Esophagus squamous epithelium (tissue), 5 donors: ENCODE measurements at regions not wholly inside any gene's neighbourhood (a gene's known extent, or its start where the extent isn't known, plus 50 kb on each side); places are given as distances from the start of the nearest gene placed in this dataset.

Experiments
- DNase-seq: peaks from one replicate; lab custom pipeline; 2025; lab: John Stamatoyannopoulos, UW
- H3K27ac ChIP-seq, 4 donors: fragments of 200-600 bp; sonication (generic); one replicate each; pipeline ENCODE4 v1.5.1; 2016 to 2019; ENCODE audit warnings: mild to moderate bottlenecking in 1 of 4
- H3K27me3 ChIP-seq, 4 donors: fragments of 200-600 bp; sonication (generic); 1 replicate in 3 of 4; 2 replicates in 1 of 4; pipeline versions ENCODE4 v1.5.1 to v1.6.0; 2017 to 2021; ENCODE audit warnings: antibody characterized with exemption in 1 of 4
- H3K36me3 ChIP-seq, 3 donors: fragments of 200-600 bp; sonication (generic); one replicate each; pipeline ENCODE4 v1.5.1; 2016 to 2019
- H3K4me1 ChIP-seq, 3 donors: fragments of 200-600 bp; sonication (generic); one replicate each; pipeline ENCODE4 v1.5.1; 2017 to 2019
- H3K4me3 ChIP-seq, 4 donors: fragments of 200-600 bp; sonication (generic); 1 replicate in 3 of 4; 2 replicates in 1 of 4; pipeline ENCODE4 v1.5.1; 2016 to 2019; ENCODE audit warnings: mild to moderate bottlenecking in 2 of 4, moderate library complexity in 1 of 4
- H3K9me3 ChIP-seq, 3 donors: fragments of 200-600 bp; sonication (generic); one replicate each; pipeline ENCODE4 v1.5.1; 2016 to 2019
- POLR2A ChIP-seq, 4 donors: fragments of 450-650 bp; IDR thresholded peaks; one replicate each; pipeline ENCODE4 v1.6.1; 2017; ENCODE audit warnings: antibody characterized with exemption in 4 of 4, mild to moderate bottlenecking in 4 of 4, moderate library complexity in 3 of 4
- WGBS, 2 donors: methylation state at CpG; one replicate each; pipeline ENCODE4 v1.1.5; 2018; 5-methylcytosine and 5-hydroxymethylcytosine counted together
- intact Hi-C: fragments of 100-400 bp; cut with DNase I; formaldehyde crosslinking; loops from one replicate; pipeline ENCODE4 v1.15.0; 2022
- TF ChIP-seq, protein P1 (sequence below), 6 experiments: fragments of 450-650 bp in 4 of 6; fragments of 200-600 bp in 2 of 6; sonication (generic) in 2 of 6; IDR thresholded peaks; one replicate each; pipeline ENCODE4 v1.5.1; 2016 to 2019; ENCODE audit warnings: antibody characterized with exemption in 6 of 6, mild to moderate bottlenecking in 4 of 6, moderate library complexity in 4 of 6
- donor health status: DM: yes; HTN: yes; CAD: no.

DNA sequence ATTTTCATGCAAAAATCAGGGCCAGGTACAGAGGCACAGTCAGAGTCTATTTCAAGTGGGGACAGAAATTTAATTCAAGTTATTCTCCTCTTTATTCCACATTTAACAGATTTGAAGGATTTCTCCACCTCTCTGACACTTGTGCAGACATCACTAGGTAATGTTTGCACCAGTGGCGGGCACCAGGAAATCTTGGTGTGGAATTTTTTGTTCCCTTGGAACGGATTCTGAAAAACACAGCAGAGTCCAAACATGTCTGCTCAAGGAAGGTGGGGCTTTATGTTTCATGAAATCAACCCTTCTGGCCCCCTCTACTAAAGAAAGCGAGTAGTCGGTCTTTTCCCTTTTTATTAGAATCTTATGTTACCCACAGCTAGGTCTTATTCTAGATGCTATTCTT is 271.2 kb upstream of the MDFIC2 start:
- WGBS, 2 donors = 83 to 89% methylated on average over 4 of the region's 4 CpGs
- no peak overlapping the region for H3K4me3 ChIP-seq
- intact Hi-C loops = no loop called here
- H3K9me3 ChIP-seq = no peaks in the 10 kb centered on the region
- no peaks in the 10 kb centered on the region for H3K27me3 ChIP-seq
- no peak for DNase-seq
- H3K36me3 ChIP-seq = no peaks in the 10 kb centered on the region
- TF ChIP-seq, protein P1, sequence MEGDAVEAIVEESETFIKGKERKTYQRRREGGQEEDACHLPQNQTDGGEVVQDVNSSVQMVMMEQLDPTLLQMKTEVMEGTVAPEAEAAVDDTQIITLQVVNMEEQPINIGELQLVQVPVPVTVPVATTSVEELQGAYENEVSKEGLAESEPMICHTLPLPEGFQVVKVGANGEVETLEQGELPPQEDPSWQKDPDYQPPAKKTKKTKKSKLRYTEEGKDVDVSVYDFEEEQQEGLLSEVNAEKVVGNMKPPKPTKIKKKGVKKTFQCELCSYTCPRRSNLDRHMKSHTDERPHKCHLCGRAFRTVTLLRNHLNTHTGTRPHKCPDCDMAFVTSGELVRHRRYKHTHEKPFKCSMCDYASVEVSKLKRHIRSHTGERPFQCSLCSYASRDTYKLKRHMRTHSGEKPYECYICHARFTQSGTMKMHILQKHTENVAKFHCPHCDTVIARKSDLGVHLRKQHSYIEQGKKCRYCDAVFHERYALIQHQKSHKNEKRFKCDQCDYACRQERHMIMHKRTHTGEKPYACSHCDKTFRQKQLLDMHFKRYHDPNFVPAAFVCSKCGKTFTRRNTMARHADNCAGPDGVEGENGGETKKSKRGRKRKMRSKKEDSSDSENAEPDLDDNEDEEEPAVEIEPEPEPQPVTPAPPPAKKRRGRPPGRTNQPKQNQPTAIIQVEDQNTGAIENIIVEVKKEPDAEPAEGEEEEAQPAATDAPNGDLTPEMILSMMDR (IDR thresholded peaks at IDR 0.05) = no peak
- TF ChIP-seq POLR2A (IDR thresholded peaks at IDR 0.05) = no peak
- H3K4me1 ChIP-seq = no peaks in the 10 kb centered on the region
- no peak overlapping the region for H3K27ac ChIP-seq

DNA sequence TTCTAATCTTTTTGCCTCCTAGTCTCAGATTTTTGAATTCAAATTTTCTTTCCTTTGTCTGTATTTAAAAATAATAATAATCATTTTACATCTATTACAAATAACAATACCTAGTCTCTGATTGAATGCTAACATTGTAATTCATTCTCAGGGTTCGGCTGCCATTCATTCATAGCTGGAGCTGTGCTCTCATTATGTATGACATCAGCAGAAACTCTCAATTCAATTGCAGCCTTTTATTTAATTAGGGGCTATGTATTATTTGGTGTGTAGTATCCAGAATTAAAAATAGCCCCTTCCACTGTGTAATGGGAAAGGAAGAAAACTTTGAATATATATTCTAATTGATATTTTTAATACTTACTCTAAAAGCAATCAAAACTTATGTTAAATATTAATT is 270.4 kb upstream of the MDFIC2 start:
- Histone ChIP-seq H3K9me3 (no peaks in the 10 kb centered on the region), H3K4me3 (no peak overlapping the region), H3K36me3 (no peaks in the 10 kb centered on the region), H3K4me1 (no peaks in the 10 kb centered on the region), H3K27ac (no peak overlapping the region), H3K27me3 (no peaks in the 10 kb centered on the region)
- DNase-seq = no peak
- WGBS, 2 donors = 85 to 94% methylated on average over 1 of the region's 1 CpG
- TF ChIP-seq POLR2A (IDR thresholded peaks at IDR 0.05) = no peak
- TF ChIP-seq, protein P1 (IDR thresholded peaks at IDR 0.05) = no peak
- intact Hi-C loops = no loop called here

DNA sequence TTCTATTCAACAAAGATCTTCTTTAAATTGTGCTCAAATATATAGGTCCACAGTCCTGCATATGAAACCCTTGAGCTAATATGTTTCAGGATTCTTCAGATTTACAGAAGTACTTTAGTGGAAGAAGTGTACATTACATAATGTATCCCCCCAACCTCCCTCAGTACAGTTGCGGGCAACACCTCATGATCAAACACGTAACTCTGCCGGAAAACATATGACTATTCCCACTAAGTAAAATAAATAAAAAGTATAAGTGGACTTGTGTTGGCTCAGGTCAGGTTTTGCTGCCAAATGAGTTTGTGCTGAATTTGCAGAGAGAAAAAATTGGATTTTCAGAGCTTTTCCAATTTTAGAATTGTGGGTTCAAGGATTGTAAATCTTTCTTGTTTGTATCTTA is 267.6 kb upstream of the MDFIC2 start:
- TF ChIP-seq, protein P1 (IDR thresholded peaks at IDR 0.05) = no peak
- no peak for TF ChIP-seq POLR2A (IDR thresholded peaks at IDR 0.05)
- intact Hi-C loops = no loop called here
- Histone ChIP-seq H3K27ac (no peak overlapping the region), H3K4me1 (no peaks in the 10 kb centered on the region), H3K36me3 (no peaks in the 10 kb centered on the region), H3K9me3 (no peaks in the 10 kb centered on the region), H3K27me3 (no peaks in the 10 kb centered on the region), H3K4me3 (no peak overlapping the region)
- WGBS, 2 donors = 47 to 72% methylated on average over 3 of the region's 3 CpGs
- no peak for DNase-seq

DNA sequence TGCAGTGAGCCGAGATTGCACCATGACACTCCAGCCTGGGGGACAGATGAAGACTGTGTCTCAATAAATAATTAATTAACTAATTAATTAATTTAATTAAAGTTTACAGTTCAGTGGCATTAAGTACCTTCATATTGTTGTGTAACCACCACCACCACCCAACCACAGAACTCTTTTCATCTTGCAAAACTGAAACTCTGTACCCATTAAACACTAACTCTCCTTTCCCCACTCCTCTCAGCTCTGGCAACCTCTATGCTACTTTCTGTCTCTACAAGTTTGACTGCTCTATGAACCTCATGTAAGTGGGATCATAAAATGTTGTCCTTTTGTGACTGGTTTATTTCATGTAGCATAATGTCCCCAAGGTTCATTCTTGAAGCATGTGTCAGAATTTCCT is 259.3 kb upstream of the MDFIC2 start:
- Histone ChIP-seq H3K9me3 (no peaks in the 10 kb centered on the region), H3K27me3 (no peaks in the 10 kb centered on the region), H3K4me3 (no peak overlapping the region), H3K4me1 (no peaks in the 10 kb centered on the region), H3K36me3 (no peaks in the 10 kb centered on the region), H3K27ac (no peak overlapping the region)
- WGBS, 2 donors = 61 to 81% methylated on average over 1 of the region's 1 CpG
- intact Hi-C loops = no loop called here
- no peak for DNase-seq
- TF ChIP-seq, protein P1 (IDR thresholded peaks at IDR 0.05) = no peak
- TF ChIP-seq POLR2A (IDR thresholded peaks at IDR 0.05) = no peak

DNA sequence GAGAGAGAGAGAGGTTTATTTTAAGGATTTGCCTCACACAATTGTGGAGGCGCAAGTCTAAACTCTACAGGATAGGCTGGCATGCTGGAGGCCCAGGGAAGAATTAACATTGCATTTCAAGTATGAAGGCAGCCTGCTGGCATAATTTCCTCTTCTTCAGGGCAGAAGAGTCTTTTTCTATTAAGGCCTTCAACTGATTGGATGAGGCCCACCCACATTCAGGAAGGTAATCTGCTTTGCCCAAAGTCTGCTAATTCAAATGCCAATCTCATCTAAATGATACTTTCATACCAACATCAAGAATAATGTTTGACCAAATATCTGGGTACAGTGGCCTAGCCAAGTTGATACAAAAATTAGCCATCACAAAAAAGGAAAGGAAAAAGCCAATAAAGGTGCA is 258.1 kb upstream of the MDFIC2 start:
- no peaks in the 10 kb centered on the region for H3K36me3 ChIP-seq
- TF ChIP-seq POLR2A (IDR thresholded peaks at IDR 0.05) = no peak
- TF ChIP-seq, protein P1 (IDR thresholded peaks at IDR 0.05) = no peak
- H3K9me3 ChIP-seq = no peaks in the 10 kb centered on the region
- no peak overlapping the region for H3K27ac ChIP-seq
- intact Hi-C loops = no loop called here
- H3K4me1 ChIP-seq = no peaks in the 10 kb centered on the region
- no peak for DNase-seq
- H3K27me3 ChIP-seq = no peaks in the 10 kb centered on the region
- H3K4me3 ChIP-seq = no peak overlapping the region
- WGBS, 2 donors = 87 to 100% methylated on average over 1 of the region's 1 CpG
